ENCODE measurements at regions not wholly inside any gene's neighbourhood (a gene's known extent, or its start where the extent isn't known, plus 50 kb on each side); places are given as distances from the start of the nearest gene placed in this dataset.
"Not testable (repeated sequence)": the region's sequence is repeated elsewhere in the genome, so short reads cannot be mapped to it uniquely, and the experiment has no call there.

DNA sequence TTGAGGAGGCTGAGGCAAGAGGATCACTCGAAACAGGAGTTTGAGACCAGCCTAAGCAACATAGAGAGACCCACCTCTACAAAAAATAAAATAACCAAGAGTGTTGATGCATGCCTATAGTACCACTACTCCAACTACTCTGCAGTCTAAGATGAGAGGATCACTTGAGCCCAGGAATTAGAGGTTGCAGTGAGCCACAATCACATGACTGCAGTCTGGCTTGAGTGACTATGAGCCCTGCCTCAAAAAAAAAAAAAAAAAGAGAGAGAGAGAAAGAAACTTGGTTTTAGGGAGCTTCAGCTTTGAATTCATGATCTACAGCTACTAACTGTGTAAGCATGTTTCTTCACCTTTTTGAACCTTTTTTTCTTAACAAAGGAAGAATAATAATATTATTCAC is 119.9 kb downstream of the HNMT start:
- no peaks in the 10 kb centered on the region for H3K36me3 ChIP-seq (replicated peaks in 1 of 2; ENCODE audit: control insufficient read depth in 2 of 2, insufficient read depth in 2 of 2, low read length in 2 of 2)
- H3K14ac ChIP-seq (ENCODE audit: low read length): no peak overlapping the region
- no peak overlapping the region for H2BK12ac ChIP-seq (ENCODE audit: low read length)
- no peak overlapping the region for H3K9ac ChIP-seq (ENCODE audit: low read depth, low read length, poor library complexity)
- H2AK5ac ChIP-seq (ENCODE audit: low read depth, low read length): no peak overlapping the region
- H4K91ac ChIP-seq (ENCODE audit: low read depth, low read length, poor library complexity): no peak overlapping the region
- no peak overlapping the region for H2BK15ac ChIP-seq (ENCODE audit: low read length)
- H4K8ac ChIP-seq (ENCODE audit: low read depth, low read length): no peak overlapping the region
- H3K27me3 ChIP-seq (ENCODE audit: control insufficient read depth in 3 of 3, insufficient read depth in 3 of 3, low read depth in 1 of 3, low read length in 3 of 3): no peaks in the 10 kb centered on the region
- no peak overlapping the region for H3K27ac ChIP-seq (replicated peaks; ENCODE audit: low read length)
- H3K23ac ChIP-seq (ENCODE audit: low read depth, low read length, poor library complexity): no peak overlapping the region
- H2BK5ac ChIP-seq (ENCODE audit: low read length): no peak overlapping the region
- H3K18ac ChIP-seq (ENCODE audit: low read length): no peak overlapping the region
- no CpG with 5 or more reads among the region's 1 CpG for WGBS, 2 donors (ENCODE audit: extremely low coverage in 2 of 2, insufficient read length in 2 of 2, insufficient replicate concordance in 1 of 2)
- H3K79me1 ChIP-seq (ENCODE audit: low read depth, low read length): no peaks in the 10 kb centered on the region
- no peaks in the 10 kb centered on the region for H3K4me1 ChIP-seq (ENCODE audit: control insufficient read depth in 2 of 2, insufficient read depth in 1 of 2, low read depth in 1 of 2, low read length in 2 of 2)
- H3K4ac ChIP-seq (ENCODE audit: low read length): no peak overlapping the region
- no peak overlapping the region for H2AFZ ChIP-seq (ENCODE audit: low read length)
- DNase-seq (ENCODE audit: low spot score): no peak
- no peak overlapping the region for H3K4me3 ChIP-seq (ENCODE audit: low read length in 2 of 2)
- H2BK120ac ChIP-seq (ENCODE audit: low read depth, low read length): no peak overlapping the region
- no peak overlapping the region for H3K4me2 ChIP-seq (ENCODE audit: insufficient read depth, low read length, poor library complexity, severe bottlenecking)
- H3K9me3 ChIP-seq (replicated peaks in 1 of 2; ENCODE audit: control insufficient read depth in 2 of 2, insufficient read depth in 1 of 2, low read depth in 1 of 2, low read length in 2 of 2): no peaks in the 10 kb centered on the region

DNA sequence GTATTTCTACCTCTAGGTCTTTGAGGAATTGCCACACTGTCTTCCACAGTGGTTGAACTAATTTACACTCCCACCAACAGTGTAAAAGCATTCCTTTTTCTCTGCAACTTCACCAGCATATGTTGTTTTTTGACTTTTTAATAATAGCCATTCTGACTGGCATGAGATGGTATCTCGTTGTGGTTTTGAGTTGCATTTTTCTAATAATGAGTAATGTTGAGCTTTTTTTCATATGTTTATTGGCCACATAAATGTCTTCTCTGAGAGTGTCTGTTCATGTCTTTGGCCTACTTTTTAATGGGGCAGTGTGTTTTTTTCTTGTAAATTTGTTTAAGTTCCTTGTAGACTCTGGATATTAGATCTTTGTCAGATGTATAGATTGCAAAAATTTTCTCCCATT is 121.2 kb downstream of the HNMT start:
- H3K36me3 ChIP-seq (replicated peaks in 1 of 2; ENCODE audit: control insufficient read depth in 2 of 2, insufficient read depth in 2 of 2, low read length in 2 of 2); H3K27ac ChIP-seq (replicated peaks; ENCODE audit: low read length); H2BK15ac ChIP-seq (ENCODE audit: low read length); H2BK12ac ChIP-seq (ENCODE audit: low read length); DNase-seq (ENCODE audit: low spot score); H3K79me1 ChIP-seq (ENCODE audit: low read depth, low read length); H2AK5ac ChIP-seq (ENCODE audit: low read depth, low read length); H3K9me3 ChIP-seq (replicated peaks in 1 of 2; ENCODE audit: control insufficient read depth in 2 of 2, insufficient read depth in 1 of 2, low read depth in 1 of 2, low read length in 2 of 2); H3K4me2 ChIP-seq (ENCODE audit: insufficient read depth, low read length, poor library complexity, severe bottlenecking); H2BK120ac ChIP-seq (ENCODE audit: low read depth, low read length); H3K23ac ChIP-seq (ENCODE audit: low read depth, low read length, poor library complexity); H2BK5ac ChIP-seq (ENCODE audit: low read length); H3K9ac ChIP-seq (ENCODE audit: low read depth, low read length, poor library complexity); H3K4ac ChIP-seq (ENCODE audit: low read length); H3K4me1 ChIP-seq (ENCODE audit: control insufficient read depth in 2 of 2, insufficient read depth in 1 of 2, low read depth in 1 of 2, low read length in 2 of 2); H3K27me3 ChIP-seq (ENCODE audit: control insufficient read depth in 3 of 3, insufficient read depth in 3 of 3, low read depth in 1 of 3, low read length in 3 of 3); H3K14ac ChIP-seq (ENCODE audit: low read length); H4K8ac ChIP-seq (ENCODE audit: low read depth, low read length); H3K4me3 ChIP-seq (ENCODE audit: low read length in 2 of 2); H4K91ac ChIP-seq (ENCODE audit: low read depth, low read length, poor library complexity); H2AFZ ChIP-seq (ENCODE audit: low read length); H3K18ac ChIP-seq (ENCODE audit: low read length): not testable (repeated sequence)
- no CpG with 5 or more reads among the region's 1 CpG for WGBS, 2 donors (ENCODE audit: extremely low coverage in 2 of 2, insufficient read length in 2 of 2, insufficient replicate concordance in 1 of 2)

DNA sequence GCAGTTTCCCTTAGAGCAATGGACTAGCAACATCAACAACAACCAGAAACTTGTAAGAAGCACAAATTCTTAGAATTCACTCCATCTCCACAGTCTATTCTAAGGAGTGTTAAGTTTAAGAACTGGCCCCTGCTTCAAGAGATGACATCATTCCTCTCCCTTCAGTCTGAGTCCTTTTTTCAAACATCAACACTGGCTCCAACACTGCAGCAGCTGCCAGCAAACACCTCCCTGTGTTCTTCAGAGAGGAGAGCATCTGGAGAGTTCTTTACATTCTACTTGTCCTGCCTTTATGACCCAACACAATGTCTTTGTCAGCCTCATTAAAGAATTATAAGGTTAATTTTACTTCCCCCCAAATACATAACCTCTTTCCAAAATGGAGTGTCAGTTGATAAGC is 122.3 kb downstream of the HNMT start:
- no peaks in the 10 kb centered on the region for H3K9me3 ChIP-seq (replicated peaks in 1 of 2; ENCODE audit: control insufficient read depth in 2 of 2, insufficient read depth in 1 of 2, low read depth in 1 of 2, low read length in 2 of 2)
- no peak overlapping the region for H3K4me3 ChIP-seq (ENCODE audit: low read length in 2 of 2)
- no peak overlapping the region for H2AFZ ChIP-seq (ENCODE audit: low read length)
- no peak overlapping the region for H3K9ac ChIP-seq (ENCODE audit: low read depth, low read length, poor library complexity)
- no peak overlapping the region for H3K14ac ChIP-seq (ENCODE audit: low read length)
- no peak overlapping the region for H3K23ac ChIP-seq (ENCODE audit: low read depth, low read length, poor library complexity)
- H3K18ac ChIP-seq (ENCODE audit: low read length): no peak overlapping the region
- H3K79me1 ChIP-seq (ENCODE audit: low read depth, low read length): no peaks in the 10 kb centered on the region
- no peak overlapping the region for H2BK5ac ChIP-seq (ENCODE audit: low read length)
- no peak overlapping the region for H3K4ac ChIP-seq (ENCODE audit: low read length)
- no peak overlapping the region for H3K4me2 ChIP-seq (ENCODE audit: insufficient read depth, low read length, poor library complexity, severe bottlenecking)
- no peak overlapping the region for H2BK12ac ChIP-seq (ENCODE audit: low read length)
- H3K27ac ChIP-seq (replicated peaks; ENCODE audit: low read length): no peak overlapping the region
- DNase-seq (ENCODE audit: low spot score): no peak
- no peaks in the 10 kb centered on the region for H3K27me3 ChIP-seq (ENCODE audit: control insufficient read depth in 3 of 3, insufficient read depth in 3 of 3, low read depth in 1 of 3, low read length in 3 of 3)
- H3K4me1 ChIP-seq (ENCODE audit: control insufficient read depth in 2 of 2, insufficient read depth in 1 of 2, low read depth in 1 of 2, low read length in 2 of 2): no peaks in the 10 kb centered on the region
- H2AK5ac ChIP-seq (ENCODE audit: low read depth, low read length): no peak overlapping the region
- H2BK15ac ChIP-seq (ENCODE audit: low read length): no peak overlapping the region
- H4K91ac ChIP-seq (ENCODE audit: low read depth, low read length, poor library complexity): no peak overlapping the region
- H4K8ac ChIP-seq (ENCODE audit: low read depth, low read length): no peak overlapping the region
- H3K36me3 ChIP-seq (replicated peaks in 1 of 2; ENCODE audit: control insufficient read depth in 2 of 2, insufficient read depth in 2 of 2, low read length in 2 of 2): no peaks in the 10 kb centered on the region
- no peak overlapping the region for H2BK120ac ChIP-seq (ENCODE audit: low read depth, low read length)

- Histone ChIP-seq H3K9ac (ENCODE audit: low read depth, low read length, poor library complexity) (no peak overlapping the region), H4K8ac (ENCODE audit: low read depth, low read length) (no peak overlapping the region), H2BK5ac (ENCODE audit: low read length) (no peak overlapping the region), H2BK120ac (ENCODE audit: low read depth, low read length) (no peak overlapping the region), H3K4ac (ENCODE audit: low read length) (no peak overlapping the region), H2AK5ac (ENCODE audit: low read depth, low read length) (no peak overlapping the region), H3K27me3 (ENCODE audit: control insufficient read depth in 3 of 3, insufficient read depth in 3 of 3, low read depth in 1 of 3, low read length in 3 of 3) (no peaks in the 10 kb centered on the region), H2AFZ (ENCODE audit: low read length) (no peak overlapping the region), H3K36me3 (replicated peaks in 1 of 2; ENCODE audit: control insufficient read depth in 2 of 2, insufficient read depth in 2 of 2, low read length in 2 of 2) (no peaks in the 10 kb centered on the region), H2BK12ac (ENCODE audit: low read length) (no peak overlapping the region), H3K4me1 (ENCODE audit: control insufficient read depth in 2 of 2, insufficient read depth in 1 of 2, low read depth in 1 of 2, low read length in 2 of 2) (no peaks in the 10 kb centered on the region), H3K4me2 (ENCODE audit: insufficient read depth, low read length, poor library complexity, severe bottlenecking) (no peak overlapping the region), H3K14ac (ENCODE audit: low read length) (no peak overlapping the region), H3K79me1 (ENCODE audit: low read depth, low read length) (no peaks in the 10 kb centered on the region), H3K9me3 (replicated peaks in 1 of 2; ENCODE audit: control insufficient read depth in 2 of 2, insufficient read depth in 1 of 2, low read depth in 1 of 2, low read length in 2 of 2) (no peaks in the 10 kb centered on the region), H3K4me3 (ENCODE audit: low read length in 2 of 2) (no peak overlapping the region), H3K23ac (ENCODE audit: low read depth, low read length, poor library complexity) (no peak overlapping the region), H4K91ac (ENCODE audit: low read depth, low read length, poor library complexity) (no peak overlapping the region), H2BK15ac (ENCODE audit: low read length) (no peak overlapping the region), H3K27ac (replicated peaks; ENCODE audit: low read length) (no peak overlapping the region), H3K18ac (ENCODE audit: low read length) (peak overlapping the region; percentile 57)
- no peak for DNase-seq (ENCODE audit: low spot score)
- no CpG with 5 or more reads among the region's 13 CpGs for WGBS, 2 donors (ENCODE audit: extremely low coverage in 2 of 2, insufficient read length in 2 of 2, insufficient replicate concordance in 1 of 2)
Observed at GRCh38 chr2:138087751-138088593, 123.7 kb downstream of the HNMT start.

All from neuronal stem cell (in vitro differentiated cells).